Endodermal cell (in vitro differentiated cells): ENCODE measurements at regions not wholly inside any gene's neighbourhood (a gene's known extent, or its start where the extent isn't known, plus 50 kb on each side); places are given as distances from the start of the nearest gene placed in this dataset.
"Not testable (repeated sequence)": the region's sequence is repeated elsewhere in the genome, so short reads cannot be mapped to it uniquely, and the experiment has no call there.

Experiments used
- DNase-seq: peaks from one replicate; pipeline ENCODE4 v3.0.0-alpha.2; 2017
- H3K27ac ChIP-seq: 2 replicates; pipeline ENCODE4 v1.5.1; 2013; ENCODE audit warnings: mild to moderate bottlenecking, low read depth, low read length, moderate library complexity
- H3K27me3 ChIP-seq: 2 replicates; pipeline ENCODE4 v1.6.1; 2013; ENCODE audit warnings: mild to moderate bottlenecking, low read length, moderate library complexity; ENCODE audit not compliant: insufficient read depth, control insufficient read depth, poor library complexity, severe bottlenecking
- H3K36me3 ChIP-seq: 2 replicates; pipeline ENCODE4 v1.7.0; 2013; ENCODE audit warnings: mild to moderate bottlenecking, low read length, moderate library complexity; ENCODE audit not compliant: control insufficient read depth, insufficient read depth
- H3K4me1 ChIP-seq: one replicate; pipeline ENCODE4 v1.7.0; 2013; ENCODE audit warnings: low read length; ENCODE audit not compliant: control insufficient read depth, insufficient read depth
- H3K4me3 ChIP-seq: 2 replicates; pipeline ENCODE4 v1.5.1; 2013; ENCODE audit warnings: mild to moderate bottlenecking, low read length, moderate library complexity
- H3K9ac ChIP-seq: 2 replicates; pipeline ENCODE4 v1.6.1; 2013; ENCODE audit warnings: mild to moderate bottlenecking, low read length, moderate library complexity; ENCODE audit not compliant: poor library complexity, severe bottlenecking; ENCODE audit errors: extremely low read depth
- H3K9me3 ChIP-seq: 2 replicates; pipeline ENCODE4 v1.6.1; 2013; ENCODE audit warnings: mild to moderate bottlenecking, low read length, moderate library complexity; ENCODE audit not compliant: control insufficient read depth
- H3K27ac Mint-ChIP-seq: 2 replicates; pipeline ENCODE4 v1.8.0; 2020; ENCODE audit warnings: mixed read lengths
- H3K27me3 Mint-ChIP-seq: 2 replicates; pipeline ENCODE4 v1.8.0; 2021; ENCODE audit warnings: mild to moderate bottlenecking, mixed read lengths; ENCODE audit not compliant: insufficient read depth
- H3K36me3 Mint-ChIP-seq: 2 replicates; pipeline ENCODE4 v1.8.0; 2020; ENCODE audit warnings: low read depth, mixed read lengths
- H3K4me1 Mint-ChIP-seq: 2 replicates; pipeline ENCODE4 v1.8.0; 2020; ENCODE audit warnings: mixed read lengths
- H3K4me3 Mint-ChIP-seq: 2 replicates; pipeline ENCODE4 v1.8.0; 2020; ENCODE audit warnings: mild to moderate bottlenecking, moderate library complexity, mixed read lengths
- H3K9me3 Mint-ChIP-seq: 2 replicates; pipeline ENCODE4 v1.8.0; 2020; ENCODE audit warnings: mild to moderate bottlenecking, mixed read lengths
- WGBS, 2 experiments: methylation state at CpG; one replicate each; pipeline versions ENCODE4 v1.1.5 to v1.1.7; 2013; ENCODE audit warnings: missing lambda C conversion rate in 2 of 2, mixed read lengths in 1 of 2; ENCODE audit not compliant: insufficient coverage in 1 of 2, insufficient read length in 1 of 2; 5-methylcytosine and 5-hydroxymethylcytosine counted together
- TF ChIP-seq, protein P1 (sequence below): fragments of 200-600 bp; sonication (generic); conservative IDR thresholded peaks from 2 replicates; pipeline ENCODE4 v1.5.0; 2021; ENCODE audit warnings: antibody characterized with exemption, mild to moderate bottlenecking

DNA sequence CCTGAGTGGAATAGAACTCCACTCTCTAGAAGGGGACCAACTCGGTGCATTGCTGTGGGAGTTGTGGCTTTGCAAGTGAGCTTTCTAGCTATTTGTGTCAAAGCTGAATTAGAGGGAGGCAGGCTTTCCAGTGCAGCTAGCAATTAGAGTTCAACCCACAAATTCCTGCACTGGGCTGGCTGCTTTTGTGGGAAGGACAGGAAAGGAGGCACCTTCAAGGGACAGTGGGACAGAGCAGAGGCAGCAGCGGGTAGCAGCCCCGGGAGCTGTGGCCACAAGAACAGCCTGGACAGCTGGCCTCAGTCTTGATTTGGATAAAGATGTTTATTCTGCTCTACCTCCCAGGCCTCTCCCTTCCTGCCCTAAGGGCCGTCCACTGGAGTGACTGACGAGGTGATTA, 83.7 kb upstream of the SLIT3 start:
- peaks cover 5% of the 10 kb centered on the region for H3K27me3 ChIP-seq
- H3K4me3 Mint-ChIP-seq: no peak overlapping the region
- peaks cover 11% of the 10 kb centered on the region for H3K9me3 Mint-ChIP-seq
- H3K9me3 ChIP-seq: no peaks in the 10 kb centered on the region
- DNase-seq: no peak
- H3K27ac Mint-ChIP-seq: peak overlapping the region; percentile 18
- no peaks in the 10 kb centered on the region for H3K36me3 ChIP-seq
- no peak overlapping the region for H3K4me3 ChIP-seq
- no peaks in the 10 kb centered on the region for H3K4me1 Mint-ChIP-seq
- H3K4me1 ChIP-seq: no peaks in the 10 kb centered on the region
- 87 to 100% methylated on average over 1 to 5 of the region's 5 CpGs for WGBS, 2 experiments
- peaks cover 14% of the 10 kb centered on the region for H3K27me3 Mint-ChIP-seq
- H3K9ac ChIP-seq: no peak overlapping the region
- no peaks in the 10 kb centered on the region for H3K36me3 Mint-ChIP-seq
- H3K27ac ChIP-seq: peak overlapping the region; percentile 57
- TF ChIP-seq, protein P1, sequence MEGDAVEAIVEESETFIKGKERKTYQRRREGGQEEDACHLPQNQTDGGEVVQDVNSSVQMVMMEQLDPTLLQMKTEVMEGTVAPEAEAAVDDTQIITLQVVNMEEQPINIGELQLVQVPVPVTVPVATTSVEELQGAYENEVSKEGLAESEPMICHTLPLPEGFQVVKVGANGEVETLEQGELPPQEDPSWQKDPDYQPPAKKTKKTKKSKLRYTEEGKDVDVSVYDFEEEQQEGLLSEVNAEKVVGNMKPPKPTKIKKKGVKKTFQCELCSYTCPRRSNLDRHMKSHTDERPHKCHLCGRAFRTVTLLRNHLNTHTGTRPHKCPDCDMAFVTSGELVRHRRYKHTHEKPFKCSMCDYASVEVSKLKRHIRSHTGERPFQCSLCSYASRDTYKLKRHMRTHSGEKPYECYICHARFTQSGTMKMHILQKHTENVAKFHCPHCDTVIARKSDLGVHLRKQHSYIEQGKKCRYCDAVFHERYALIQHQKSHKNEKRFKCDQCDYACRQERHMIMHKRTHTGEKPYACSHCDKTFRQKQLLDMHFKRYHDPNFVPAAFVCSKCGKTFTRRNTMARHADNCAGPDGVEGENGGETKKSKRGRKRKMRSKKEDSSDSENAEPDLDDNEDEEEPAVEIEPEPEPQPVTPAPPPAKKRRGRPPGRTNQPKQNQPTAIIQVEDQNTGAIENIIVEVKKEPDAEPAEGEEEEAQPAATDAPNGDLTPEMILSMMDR: no peak

DNA sequence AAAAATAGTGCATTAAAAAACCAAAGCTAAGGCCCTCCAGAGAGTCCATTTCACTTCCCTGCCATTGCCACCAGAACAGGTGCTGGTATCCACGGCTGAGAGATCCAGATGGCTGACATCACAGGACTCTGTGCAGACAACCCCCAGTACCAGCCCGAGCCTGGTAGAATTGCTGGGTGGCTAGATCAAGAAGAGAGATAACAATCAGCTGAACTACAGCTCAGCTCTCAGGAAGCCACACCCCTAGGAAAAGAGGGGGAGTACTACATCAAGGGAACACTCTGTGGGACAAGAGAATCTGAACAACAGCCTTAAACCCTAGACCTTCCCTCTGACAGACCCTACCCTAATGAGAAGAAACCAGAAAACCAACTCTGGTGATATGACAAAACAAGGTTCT, 73.8 kb upstream of the SLIT3 start:
- H3K36me3 Mint-ChIP-seq: no peaks in the 10 kb centered on the region
- DNase-seq: no peak
- Histone ChIP-seq H3K36me3 (no peaks in the 10 kb centered on the region), H3K4me3 (no peak overlapping the region), H3K27me3 (no peaks in the 10 kb centered on the region), H3K4me1 (no peaks in the 10 kb centered on the region), H3K9me3 (no peaks in the 10 kb centered on the region), H3K9ac (no peak overlapping the region), H3K27ac (no peak overlapping the region)
- peaks cover 16% of the 10 kb centered on the region for H3K9me3 Mint-ChIP-seq
- WGBS, 2 experiments: 79 to 90% methylated on average over 2 of the region's 2 CpGs
- H3K4me1 Mint-ChIP-seq: peaks cover 2% of the 10 kb centered on the region
- H3K27me3 Mint-ChIP-seq: peaks cover 6% of the 10 kb centered on the region
- H3K27ac Mint-ChIP-seq: no peak overlapping the region
- TF ChIP-seq, protein P1: no peak
- H3K4me3 Mint-ChIP-seq: no peak overlapping the region

- H3K27me3 ChIP-seq: no peaks in the 10 kb centered on the region
- no peaks in the 10 kb centered on the region for H3K9me3 ChIP-seq
- no peak overlapping the region for H3K4me3 ChIP-seq
- no peaks in the 10 kb centered on the region for H3K36me3 ChIP-seq
- Mint-ChIP-seq H3K4me3 (no peak overlapping the region), H3K4me1 (peaks cover 2% of the 10 kb centered on the region), H3K27ac (no peak overlapping the region), H3K9me3 (peaks cover 12% of the 10 kb centered on the region), H3K36me3 (no peaks in the 10 kb centered on the region), H3K27me3 (peaks cover 2% of the 10 kb centered on the region)
- peak; percentile 65 for DNase-seq
- TF ChIP-seq, protein P1: no peak
- no peaks in the 10 kb centered on the region for H3K4me1 ChIP-seq
- 91% methylated on average over 10 of the region's 10 CpGs; no CpG with 5 or more reads in 1 of the 2 experiments for WGBS, 2 experiments
- no peak overlapping the region for H3K9ac ChIP-seq
- H3K27ac ChIP-seq: no peak overlapping the region
Measured at GRCh38 chr5:169374111-169374510, 73.2 kb upstream of the SLIT3 start.

- DNase-seq, H3K27ac ChIP-seq, H3K36me3 ChIP-seq, H3K27ac Mint-ChIP-seq, H3K9me3 ChIP-seq, H3K27me3 Mint-ChIP-seq, H3K27me3 ChIP-seq, H3K36me3 Mint-ChIP-seq, H3K4me1 Mint-ChIP-seq, H3K9ac ChIP-seq, H3K4me3 ChIP-seq, H3K4me3 Mint-ChIP-seq, H3K4me1 ChIP-seq: not testable (repeated sequence)
- WGBS, 2 experiments: 93 to 100% methylated on average over 2 of the region's 2 CpGs
- H3K9me3 Mint-ChIP-seq: peaks cover 11% of the 10 kb centered on the region
Measured at GRCh38 chr5:169371801-169372200, 70.9 kb upstream of the SLIT3 start.
